Body of pancreas (tissue), 4 donors: ENCODE measurements at regions not wholly inside any gene's neighbourhood (a gene's known extent, or its start where the extent isn't known, plus 50 kb on each side); places are given as distances from the start of the nearest gene placed in this dataset.

Experiments
- CTCF ChIP-seq, 7 experiments: fragments of 450-650 bp in 4 of 7; fragments of 200-600 bp in 3 of 7; sonication (generic) in 3 of 7; IDR thresholded peaks; one replicate each; pipeline ENCODE4 v1.5.1; 2016 to 2019; ENCODE audit warnings: antibody characterized with exemption in 7 of 7
- POLR2A ChIP-seq, 3 donors: fragments of 450-650 bp; IDR thresholded peaks; one replicate each; pipeline ENCODE4 v1.6.1; 2016; ENCODE audit warnings: antibody characterized with exemption in 3 of 3, mild to moderate bottlenecking in 2 of 3

- no peak for TF ChIP-seq CTCF (IDR thresholded peaks at IDR 0.05)
- TF ChIP-seq POLR2A (IDR thresholded peaks at IDR 0.05), result no peak
Observed at GRCh38 chr2:176540995-176541394, 271.8 kb downstream of the MTX2 start.
